GM06990 (cell line): ENCODE measurements at regions not wholly inside any gene's neighbourhood (a gene's known extent, or its start where the extent isn't known, plus 50 kb on each side); places are given as distances from the start of the nearest gene placed in this dataset.

Source experiments
- DNase-seq: peaks from one replicate; pipeline ENCODE4 v3.0.0-alpha.2; 2011; ENCODE audit not compliant: insufficient read length; ENCODE audit errors: extremely low read depth
- H3K27me3 ChIP-seq: replicated peaks from 2 replicates; pipeline ENCODE4 v1.6.0; 2011; ENCODE audit warnings: low read length; ENCODE audit not compliant: control insufficient read depth, insufficient read depth
- H3K36me3 ChIP-seq: 2 replicates; pipeline ENCODE4 v1.5.1; 2011; ENCODE audit warnings: low read length; ENCODE audit not compliant: control insufficient read depth, insufficient read depth
- H3K4me3 ChIP-seq: replicated peaks from 2 replicates; pipeline ENCODE4 v1.5.1; 2011; ENCODE audit warnings: low read depth, mild to moderate bottlenecking, control low read depth, low read length
- TF ChIP-seq, protein P1 (sequence below): IDR thresholded peaks from 2 replicates; pipeline ENCODE4 v1.5.1; 2011; ENCODE audit warnings: low read length, control low read depth, mild to moderate bottlenecking, inconsistent platforms; ENCODE audit not compliant: insufficient read depth, poor library complexity, severe bottlenecking

DNA sequence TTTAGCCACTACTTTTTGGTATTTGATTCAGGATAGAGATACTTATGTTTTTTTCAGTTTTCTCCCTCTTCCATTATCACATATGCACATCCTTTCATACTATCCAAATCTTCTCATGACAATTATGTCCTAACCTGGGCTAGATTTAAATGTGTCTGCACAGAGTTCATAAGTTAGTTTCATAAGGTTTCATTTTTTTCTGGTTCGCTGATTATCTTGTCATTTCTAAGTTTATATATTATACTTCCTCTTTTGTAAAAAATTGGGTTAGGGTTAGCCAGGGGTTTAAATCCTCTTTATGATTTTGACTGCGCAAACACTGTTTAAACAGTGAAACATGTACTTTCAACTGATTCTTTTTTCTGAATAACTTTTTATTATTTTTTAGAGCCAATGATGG is 148.6 kb downstream of the SST start:
- Histone ChIP-seq H3K4me3 (no peak overlapping the region), H3K36me3 (no peaks in the 10 kb centered on the region), H3K27me3 (no peaks in the 10 kb centered on the region; the same call in 1 of the 2 replicates)
- TF ChIP-seq, protein P1, sequence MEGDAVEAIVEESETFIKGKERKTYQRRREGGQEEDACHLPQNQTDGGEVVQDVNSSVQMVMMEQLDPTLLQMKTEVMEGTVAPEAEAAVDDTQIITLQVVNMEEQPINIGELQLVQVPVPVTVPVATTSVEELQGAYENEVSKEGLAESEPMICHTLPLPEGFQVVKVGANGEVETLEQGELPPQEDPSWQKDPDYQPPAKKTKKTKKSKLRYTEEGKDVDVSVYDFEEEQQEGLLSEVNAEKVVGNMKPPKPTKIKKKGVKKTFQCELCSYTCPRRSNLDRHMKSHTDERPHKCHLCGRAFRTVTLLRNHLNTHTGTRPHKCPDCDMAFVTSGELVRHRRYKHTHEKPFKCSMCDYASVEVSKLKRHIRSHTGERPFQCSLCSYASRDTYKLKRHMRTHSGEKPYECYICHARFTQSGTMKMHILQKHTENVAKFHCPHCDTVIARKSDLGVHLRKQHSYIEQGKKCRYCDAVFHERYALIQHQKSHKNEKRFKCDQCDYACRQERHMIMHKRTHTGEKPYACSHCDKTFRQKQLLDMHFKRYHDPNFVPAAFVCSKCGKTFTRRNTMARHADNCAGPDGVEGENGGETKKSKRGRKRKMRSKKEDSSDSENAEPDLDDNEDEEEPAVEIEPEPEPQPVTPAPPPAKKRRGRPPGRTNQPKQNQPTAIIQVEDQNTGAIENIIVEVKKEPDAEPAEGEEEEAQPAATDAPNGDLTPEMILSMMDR = no peak
- no peak for DNase-seq

DNA sequence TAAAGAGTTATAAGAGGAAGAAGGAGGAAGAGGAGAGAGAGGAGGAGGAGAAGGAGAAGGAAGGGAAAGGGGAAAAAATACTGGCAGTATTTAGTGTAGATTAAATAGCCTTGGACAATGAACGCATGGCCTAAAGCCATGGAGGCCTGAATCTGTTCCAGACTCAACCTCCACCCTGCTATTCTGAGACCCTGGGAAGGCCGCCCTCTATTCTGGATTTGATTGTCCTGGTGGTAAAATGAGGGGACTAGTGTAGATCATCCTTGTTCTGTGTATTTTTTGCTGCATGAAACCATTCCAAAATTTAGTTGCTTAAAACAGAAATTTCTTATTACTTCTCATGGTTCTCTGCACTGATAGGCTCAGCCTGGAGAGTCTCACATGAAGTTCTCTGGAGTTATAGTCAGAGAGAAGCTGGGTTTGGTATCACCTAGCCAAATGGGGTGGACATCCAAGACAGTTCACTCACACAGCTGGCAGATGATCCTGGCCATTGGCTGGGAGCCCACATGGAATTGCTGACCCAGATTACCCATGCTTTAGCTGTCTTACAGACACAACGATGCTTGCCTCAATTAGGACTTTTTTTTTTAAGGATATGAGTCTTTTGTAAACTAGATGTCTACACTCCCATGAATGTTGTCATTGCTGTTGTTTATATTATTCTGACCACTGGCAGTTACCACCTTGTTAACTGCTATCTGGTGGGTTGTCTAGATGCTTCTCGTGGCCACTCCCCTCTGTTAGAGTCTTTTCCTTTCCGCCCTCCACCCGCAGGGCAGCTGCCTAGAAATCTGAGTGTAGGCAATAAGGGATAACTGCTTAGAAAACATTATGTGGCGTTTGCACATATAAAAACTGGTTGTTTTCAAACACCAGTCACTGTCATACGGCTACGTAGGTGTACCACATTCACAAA is 149.9 kb downstream of the SST start:
- H3K4me3 ChIP-seq = no peak overlapping the region
- DNase-seq = no peak
- TF ChIP-seq, protein P1 = no peak
- H3K36me3 ChIP-seq = no peaks in the 10 kb centered on the region
- no peaks in the 10 kb centered on the region; the same call in 1 of the 2 replicates for H3K27me3 ChIP-seq

DNA sequence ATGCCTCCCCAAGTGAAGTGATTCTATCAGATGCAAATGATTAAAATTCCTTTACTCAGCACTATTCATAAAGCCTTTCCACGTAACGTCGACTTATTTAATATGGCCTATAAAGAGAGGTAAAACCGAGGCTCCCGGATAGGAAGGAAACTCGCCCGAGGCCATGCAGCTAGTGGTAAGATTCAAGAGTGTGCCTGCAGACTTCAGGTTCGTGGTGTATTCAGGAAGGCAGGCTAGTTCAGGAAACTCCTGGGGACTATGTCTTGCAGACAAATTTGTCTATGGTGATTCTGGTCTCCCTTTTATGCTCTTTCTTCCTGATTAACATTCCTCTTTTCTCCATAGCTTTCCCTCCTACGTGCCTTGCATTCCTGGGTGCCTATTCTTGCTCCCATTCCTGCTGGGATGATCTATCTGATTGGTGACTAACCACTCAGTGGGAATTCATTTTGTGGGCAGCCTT is 150.7 kb downstream of the SST start:
- no peak overlapping the region for H3K4me3 ChIP-seq
- no peaks in the 10 kb centered on the region for H3K36me3 ChIP-seq
- H3K27me3 ChIP-seq = no peaks in the 10 kb centered on the region; the same call in 1 of the 2 replicates
- no peak for DNase-seq
- TF ChIP-seq, protein P1 = no peak

DNA sequence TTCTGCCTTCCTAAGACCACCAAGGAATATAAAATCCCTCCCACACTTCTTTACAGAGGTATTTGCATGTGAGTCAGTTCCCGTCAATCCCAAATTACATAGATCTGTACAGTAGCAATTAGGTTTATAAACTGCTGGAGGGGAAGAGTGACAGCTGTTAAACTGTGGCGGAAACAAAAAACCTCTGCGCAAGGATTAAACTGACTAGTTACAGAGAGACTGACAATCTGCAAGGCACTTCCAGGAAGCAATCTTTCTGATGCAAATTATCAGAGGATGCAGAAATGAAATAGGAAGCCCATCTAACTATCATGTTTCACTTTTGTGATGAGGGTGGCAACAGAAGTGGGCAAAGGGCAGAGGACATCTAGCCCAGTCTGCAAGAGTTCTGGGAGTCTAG is 150.4 kb downstream of the RTP4 start:
- Histone ChIP-seq H3K4me3 (no peak overlapping the region), H3K27me3 (no peaks in the 10 kb centered on the region; the same call in 1 of the 2 replicates), H3K36me3 (no peaks in the 10 kb centered on the region)
- TF ChIP-seq, protein P1 = no peak
- no peak for DNase-seq

DNA sequence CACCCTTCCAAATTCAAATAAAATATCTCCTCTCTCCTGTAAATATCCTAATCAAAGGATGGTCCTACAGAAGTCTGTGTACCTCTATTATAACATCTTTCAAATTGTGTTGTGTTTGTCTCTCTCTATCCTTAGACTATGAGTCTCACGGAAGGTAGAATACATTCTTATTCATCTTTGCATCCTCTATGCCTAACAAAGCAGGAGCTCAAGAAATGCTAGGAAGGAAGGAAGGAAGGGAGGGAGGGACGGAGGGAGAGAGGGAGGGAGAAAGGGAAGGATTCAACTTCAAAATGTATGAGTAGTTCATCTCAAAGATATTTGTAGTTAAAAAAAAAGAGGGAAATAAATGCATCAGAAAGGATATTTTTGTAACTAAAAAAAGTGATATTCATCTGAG is 150.0 kb downstream of the RTP4 start:
- Histone ChIP-seq H3K27me3 (no peaks in the 10 kb centered on the region; the same call in 1 of the 2 replicates), H3K36me3 (no peaks in the 10 kb centered on the region), H3K4me3 (no peak overlapping the region)
- TF ChIP-seq, protein P1 = no peak
- DNase-seq = no peak
